ENCODE measurements at regions not wholly inside any gene's neighbourhood (a gene's known extent, or its start where the extent isn't known, plus 50 kb on each side); places are given as distances from the start of the nearest gene placed in this dataset.

DNA sequence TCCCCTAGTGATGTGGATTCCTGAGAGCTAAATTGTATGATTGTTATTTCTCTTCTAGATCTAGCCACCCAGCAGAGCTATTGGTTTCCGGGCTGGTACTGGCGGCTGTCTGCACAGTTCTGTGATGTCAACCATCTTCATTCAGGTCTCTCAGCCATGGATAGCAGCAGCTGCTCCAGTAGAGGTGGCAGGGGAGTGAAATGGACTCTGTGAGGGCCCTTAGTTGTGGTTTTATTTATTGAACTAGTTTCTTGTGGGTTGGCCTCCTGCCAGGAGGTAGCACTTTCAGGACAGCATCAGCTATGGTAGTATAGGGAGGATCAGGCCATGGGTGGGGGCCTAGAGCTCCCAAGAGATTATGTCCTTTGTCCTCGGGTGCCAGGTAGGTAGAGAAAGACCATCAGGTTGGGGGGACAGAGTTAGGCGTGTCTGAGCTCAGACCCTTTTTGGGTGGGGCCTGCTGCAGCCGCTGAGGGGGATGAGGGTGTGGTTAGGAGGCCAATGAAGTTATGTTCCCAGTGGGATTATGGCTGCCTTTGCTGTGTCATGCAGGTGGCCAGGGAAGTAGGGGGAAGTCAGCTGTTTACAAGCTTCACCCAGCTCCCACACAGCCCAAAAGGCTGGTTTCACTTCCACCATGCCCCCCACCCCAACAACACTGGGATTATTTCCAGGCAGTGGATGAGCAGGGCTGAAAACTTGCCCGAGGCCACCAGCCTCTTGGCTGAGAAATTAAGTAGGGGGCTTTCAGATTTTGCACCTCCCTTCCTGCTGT, 55.1 kb upstream of the RGS4 start:
- TF ChIP-seq, protein P1, sequence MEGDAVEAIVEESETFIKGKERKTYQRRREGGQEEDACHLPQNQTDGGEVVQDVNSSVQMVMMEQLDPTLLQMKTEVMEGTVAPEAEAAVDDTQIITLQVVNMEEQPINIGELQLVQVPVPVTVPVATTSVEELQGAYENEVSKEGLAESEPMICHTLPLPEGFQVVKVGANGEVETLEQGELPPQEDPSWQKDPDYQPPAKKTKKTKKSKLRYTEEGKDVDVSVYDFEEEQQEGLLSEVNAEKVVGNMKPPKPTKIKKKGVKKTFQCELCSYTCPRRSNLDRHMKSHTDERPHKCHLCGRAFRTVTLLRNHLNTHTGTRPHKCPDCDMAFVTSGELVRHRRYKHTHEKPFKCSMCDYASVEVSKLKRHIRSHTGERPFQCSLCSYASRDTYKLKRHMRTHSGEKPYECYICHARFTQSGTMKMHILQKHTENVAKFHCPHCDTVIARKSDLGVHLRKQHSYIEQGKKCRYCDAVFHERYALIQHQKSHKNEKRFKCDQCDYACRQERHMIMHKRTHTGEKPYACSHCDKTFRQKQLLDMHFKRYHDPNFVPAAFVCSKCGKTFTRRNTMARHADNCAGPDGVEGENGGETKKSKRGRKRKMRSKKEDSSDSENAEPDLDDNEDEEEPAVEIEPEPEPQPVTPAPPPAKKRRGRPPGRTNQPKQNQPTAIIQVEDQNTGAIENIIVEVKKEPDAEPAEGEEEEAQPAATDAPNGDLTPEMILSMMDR (IDR thresholded peaks at IDR 0.05; ENCODE audit: control extremely low read depth, extremely low read depth, low read depth, missing control alignments): no peak
- ChIA-PET POLR2A (no interaction called here), CTCF (interaction anchor here (1.1 kb wide), 1 partner anchor 117 kb away, joined by 3 read pairs; no protein-coding TSS in a partner anchor)
- DNase-seq (ENCODE audit: extremely low spot score): no peak

DNA sequence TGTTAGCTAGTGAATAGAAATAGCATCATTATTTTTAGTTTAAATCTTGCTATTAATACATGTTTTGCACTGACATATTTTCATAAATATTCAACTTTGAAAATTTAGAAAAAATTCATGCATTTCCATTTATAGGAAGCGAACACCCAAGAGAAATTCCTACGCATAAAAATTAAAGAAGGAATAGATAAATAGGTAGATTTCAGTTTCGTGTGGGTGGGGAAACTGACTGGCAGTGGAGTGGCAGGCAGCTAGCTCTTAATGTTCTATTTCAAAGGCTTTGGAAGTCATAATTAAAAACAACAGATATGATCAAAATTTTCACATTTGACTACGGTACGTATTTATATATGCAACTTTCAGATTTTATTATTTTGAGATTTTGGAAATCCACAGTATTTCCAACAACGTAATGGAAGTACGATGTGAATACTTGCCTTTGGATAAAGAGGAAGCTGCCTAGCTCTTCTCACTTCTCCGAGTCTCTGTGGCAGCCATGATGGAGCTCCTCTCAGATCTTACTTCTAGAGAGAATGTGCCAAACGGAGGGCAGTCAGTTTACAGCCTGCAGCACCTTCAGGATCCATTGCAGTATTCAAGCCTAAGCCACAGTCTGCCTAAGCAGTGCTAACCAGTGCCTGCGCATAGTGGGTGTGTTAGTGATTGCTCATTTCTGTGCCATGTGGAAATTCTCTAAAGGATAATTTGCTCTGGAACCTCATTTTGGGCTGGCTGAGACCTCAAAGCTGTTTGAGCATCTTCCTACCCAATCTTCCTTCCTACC, 62.9 kb upstream of the RGS4 start:
- no peak for DNase-seq (ENCODE audit: extremely low spot score)
- TF ChIP-seq, protein P1 (IDR thresholded peaks at IDR 0.05; ENCODE audit: control extremely low read depth, extremely low read depth, low read depth, missing control alignments): no peak
- ChIA-PET POLR2A (no interaction called here), CTCF (no interaction called here)

DNA sequence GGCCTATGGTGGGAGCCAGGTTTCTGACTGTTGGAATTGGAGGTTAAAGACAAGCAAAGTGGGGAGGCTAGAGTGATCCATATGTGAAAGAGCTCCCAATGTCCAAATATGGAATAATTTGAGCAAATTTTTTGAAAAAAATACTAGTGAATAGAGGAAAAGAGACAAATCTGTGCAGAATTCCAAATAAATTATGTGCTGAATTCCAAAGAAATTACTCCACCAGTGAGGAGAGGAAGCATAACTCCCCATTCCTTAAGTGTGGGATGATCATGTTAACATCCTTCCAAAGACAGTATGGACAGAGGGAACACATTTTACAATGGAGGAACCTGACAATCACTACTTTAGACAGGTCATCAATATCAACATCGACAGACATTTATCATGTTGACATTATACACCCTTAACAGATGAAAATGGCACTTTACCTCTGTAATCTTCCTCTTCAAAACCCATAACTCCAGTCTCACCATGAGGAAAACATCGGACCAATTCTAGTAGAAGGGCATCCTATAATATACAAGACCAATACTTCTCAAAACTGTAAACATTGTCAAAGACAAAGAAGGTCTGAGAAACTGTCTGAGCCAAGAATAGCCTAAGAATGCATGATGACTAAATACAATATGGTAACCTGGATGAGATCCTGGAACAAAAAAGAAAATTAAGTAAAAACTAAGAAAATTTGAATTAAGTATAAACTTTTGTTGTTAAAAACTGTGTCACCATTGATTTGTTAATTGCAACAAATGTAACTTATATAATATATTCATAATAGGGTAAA, 71.5 kb upstream of the RGS4 start:
- TF ChIP-seq, protein P1 (IDR thresholded peaks at IDR 0.05; ENCODE audit: control extremely low read depth, extremely low read depth, low read depth, missing control alignments): no peak
- ChIA-PET POLR2A (no interaction called here), CTCF (interaction anchor here (1.2 kb wide), 1 partner anchor 32 kb away, joined by 3 read pairs; no protein-coding TSS in a partner anchor)
- no peak for DNase-seq (ENCODE audit: extremely low spot score)

DNA sequence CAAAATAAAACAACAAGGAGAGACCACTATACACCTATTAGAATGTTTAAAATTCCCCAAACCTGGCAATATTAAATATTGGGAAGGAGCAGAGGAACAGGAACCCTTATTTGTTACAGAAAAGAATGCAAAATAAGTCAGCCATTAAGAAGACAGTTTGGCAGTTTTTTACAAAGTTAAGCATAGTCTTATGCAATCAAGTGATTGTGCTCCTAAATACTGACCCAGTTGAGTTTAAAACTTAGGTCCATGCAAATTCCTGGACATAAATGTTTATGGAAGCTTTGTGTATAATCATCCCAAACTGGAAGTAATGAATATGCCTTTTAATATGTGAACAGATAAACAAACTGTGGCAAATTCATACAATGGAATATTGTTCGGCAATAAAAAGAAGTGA, 72.9 kb upstream of the RGS4 start:
- TF ChIP-seq, protein P1 (IDR thresholded peaks at IDR 0.05; ENCODE audit: control extremely low read depth, extremely low read depth, low read depth, missing control alignments): no peak
- ChIA-PET CTCF (no interaction called here), POLR2A (no interaction called here)
- DNase-seq (ENCODE audit: extremely low spot score): no peak

DNA sequence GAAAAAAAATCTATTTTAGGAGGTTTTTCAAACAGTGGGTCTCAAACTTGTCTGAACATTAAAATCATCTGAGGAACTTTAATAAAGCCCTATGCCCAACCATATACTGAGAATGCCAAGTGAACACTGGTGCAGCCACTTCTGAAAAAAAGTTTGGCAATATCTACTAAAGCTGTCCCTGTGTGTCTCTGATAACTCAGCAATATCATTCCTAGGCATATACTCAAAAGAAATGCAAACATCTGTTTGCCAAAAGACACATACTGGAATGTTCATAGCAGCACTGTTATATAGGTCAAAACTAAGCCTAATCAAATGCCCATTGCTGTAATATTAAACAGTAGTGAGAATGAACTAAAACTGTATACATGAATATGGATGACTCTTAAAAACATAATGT, 74.2 kb upstream of the RGS4 start:
- TF ChIP-seq, protein P1 (IDR thresholded peaks at IDR 0.05; ENCODE audit: control extremely low read depth, extremely low read depth, low read depth, missing control alignments): no peak
- no peak for DNase-seq (ENCODE audit: extremely low spot score)
- ChIA-PET POLR2A (no interaction called here), CTCF (no interaction called here)

DNA sequence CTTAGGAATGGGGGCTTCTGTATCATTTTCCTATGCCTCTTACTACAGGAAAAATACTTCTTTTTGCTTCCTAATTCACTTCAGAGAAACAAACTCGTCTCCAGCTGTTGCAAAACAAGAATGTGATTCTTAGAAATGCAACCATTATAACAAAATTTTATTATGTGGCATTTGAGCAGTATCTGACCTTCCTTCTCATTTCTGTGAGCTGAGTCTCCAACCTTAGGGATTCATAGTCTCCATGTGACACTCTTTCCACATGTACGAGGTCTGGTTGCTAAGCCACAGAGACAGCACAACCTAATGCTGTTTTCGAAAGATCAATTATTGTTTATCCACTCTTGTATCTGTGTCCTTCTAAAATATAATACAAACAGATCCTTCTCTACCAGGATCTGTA, 75.3 kb upstream of the RGS4 start:
- ChIA-PET CTCF (interaction anchor here (0.6 kb wide), 1 partner anchor 408 kb away, joined by 3 read pairs; no protein-coding TSS in a partner anchor), POLR2A (no interaction called here)
- TF ChIP-seq, protein P1 (IDR thresholded peaks at IDR 0.05; ENCODE audit: control extremely low read depth, extremely low read depth, low read depth, missing control alignments): no peak
- no peak for DNase-seq (ENCODE audit: extremely low spot score)
